ENCODE measurements at regions not wholly inside any gene's neighbourhood (a gene's known extent, or its start where the extent isn't known, plus 50 kb on each side); places are given as distances from the start of the nearest gene placed in this dataset.
"Not testable (repeated sequence)": the region's sequence is repeated elsewhere in the genome, so short reads cannot be mapped to it uniquely, and the experiment has no call there.

- H3K4me3 ChIP-seq (ENCODE audit: low read depth in 1 of 2, low read length in 2 of 2), result no peak overlapping the region
- no peaks in the 10 kb centered on the region for H3K9me3 ChIP-seq (ENCODE audit: control insufficient read depth in 1 of 2, low read length in 2 of 2)
- H3K36me3 ChIP-seq (ENCODE audit: control insufficient read depth in 1 of 2, insufficient read depth in 2 of 2, low read length in 2 of 2), result no peaks in the 10 kb centered on the region
- no peaks in the 10 kb centered on the region for H3K27me3 ChIP-seq (ENCODE audit: low read depth, low read length)
- no peak overlapping the region for H3K27ac ChIP-seq (ENCODE audit: low read length)
- H3K4me1 ChIP-seq (ENCODE audit: control insufficient read depth in 1 of 2, insufficient read depth in 2 of 2, low read length in 2 of 2), result peaks cover 6 to 18% of the 10 kb centered on the region in 2 donors
Observed at GRCh38 chr11:112526699-112527416, 266.2 kb upstream of the PLET1 start.

- Histone ChIP-seq H3K4me1 (ENCODE audit: control insufficient read depth in 1 of 2, insufficient read depth in 2 of 2, low read length in 2 of 2) (peaks cover 6 to 12% of the 10 kb centered on the region in 2 donors), H3K27me3 (ENCODE audit: low read depth, low read length) (no peaks in the 10 kb centered on the region), H3K36me3 (ENCODE audit: control insufficient read depth in 1 of 2, insufficient read depth in 2 of 2, low read length in 2 of 2) (no peaks in the 10 kb centered on the region), H3K4me3 (ENCODE audit: low read depth in 1 of 2, low read length in 2 of 2) (no peak overlapping the region), H3K9me3 (ENCODE audit: control insufficient read depth in 1 of 2, low read length in 2 of 2) (no peaks in the 10 kb centered on the region), H3K27ac (ENCODE audit: low read length) (no peak overlapping the region)
Observed at GRCh38 chr11:112529071-112529470, 268.4 kb upstream of the PLET1 start.

- no peaks in the 10 kb centered on the region for H3K4me1 ChIP-seq (ENCODE audit: control insufficient read depth in 1 of 2, insufficient read depth in 2 of 2, low read length in 2 of 2)
- no peak overlapping the region for H3K4me3 ChIP-seq (ENCODE audit: low read depth in 1 of 2, low read length in 2 of 2)
- no peaks in the 10 kb centered on the region for H3K36me3 ChIP-seq (ENCODE audit: control insufficient read depth in 1 of 2, insufficient read depth in 2 of 2, low read length in 2 of 2)
- H3K27me3 ChIP-seq (ENCODE audit: low read depth, low read length), result no peaks in the 10 kb centered on the region
- no peak overlapping the region for H3K27ac ChIP-seq (ENCODE audit: low read length)
- H3K9me3 ChIP-seq (ENCODE audit: control insufficient read depth in 1 of 2, low read length in 2 of 2), result no peaks in the 10 kb centered on the region
Observed at GRCh38 chr11:112532506-112532905, 271.8 kb upstream of the PLET1 start.

- Histone ChIP-seq H3K9me3 (ENCODE audit: control insufficient read depth in 1 of 2, low read length in 2 of 2) (no peaks in the 10 kb centered on the region), H3K4me3 (ENCODE audit: low read depth in 1 of 2, low read length in 2 of 2) (no peak overlapping the region), H3K4me1 (ENCODE audit: control insufficient read depth in 1 of 2, insufficient read depth in 2 of 2, low read length in 2 of 2) (peaks cover 0 to 3% of the 10 kb centered on the region in 2 donors), H3K36me3 (ENCODE audit: control insufficient read depth in 1 of 2, insufficient read depth in 2 of 2, low read length in 2 of 2) (no peaks in the 10 kb centered on the region), H3K27me3 (ENCODE audit: low read depth, low read length) (no peaks in the 10 kb centered on the region), H3K27ac (ENCODE audit: low read length) (no peak overlapping the region)
Observed at GRCh38 chr11:112533682-112534081, 273.0 kb upstream of the PLET1 start.

GRCh38 chr11:112534208-112534607 is 273.5 kb upstream of the PLET1 start:
- H3K27me3 ChIP-seq (ENCODE audit: low read depth, low read length), result no peaks in the 10 kb centered on the region
- no peak overlapping the region for H3K4me3 ChIP-seq (ENCODE audit: low read depth in 1 of 2, low read length in 2 of 2)

GRCh38 chr11:112537026-112537425 is 276.4 kb upstream of the PLET1 start:
- no peak overlapping the region for H3K27ac ChIP-seq (ENCODE audit: low read length)
- no peaks in the 10 kb centered on the region for H3K36me3 ChIP-seq (ENCODE audit: control insufficient read depth in 1 of 2, insufficient read depth in 2 of 2, low read length in 2 of 2)
- no peaks in the 10 kb centered on the region for H3K27me3 ChIP-seq (ENCODE audit: low read depth, low read length)
- H3K9me3 ChIP-seq (ENCODE audit: control insufficient read depth in 1 of 2, low read length in 2 of 2), result no peaks in the 10 kb centered on the region
- peaks cover 5 to 7% of the 10 kb centered on the region in 2 donors for H3K4me1 ChIP-seq (ENCODE audit: control insufficient read depth in 1 of 2, insufficient read depth in 2 of 2, low read length in 2 of 2)
- H3K4me3 ChIP-seq (ENCODE audit: low read depth in 1 of 2, low read length in 2 of 2), result no peak overlapping the region

More at GRCh38 chr11:112534208-112534607, 273.5 kb upstream of the PLET1 start:
- H3K9me3 ChIP-seq (ENCODE audit: control insufficient read depth in 1 of 2, low read length in 2 of 2), result no peaks in the 10 kb centered on the region
- no peak overlapping the region for H3K27ac ChIP-seq (ENCODE audit: low read length)
- H3K36me3 ChIP-seq (ENCODE audit: control insufficient read depth in 1 of 2, insufficient read depth in 2 of 2, low read length in 2 of 2), result no peaks in the 10 kb centered on the region
- peaks cover 4 to 7% of the 10 kb centered on the region in 2 donors for H3K4me1 ChIP-seq (ENCODE audit: control insufficient read depth in 1 of 2, insufficient read depth in 2 of 2, low read length in 2 of 2)

- Histone ChIP-seq H3K27me3 (ENCODE audit: low read depth, low read length) (no peaks in the 10 kb centered on the region), H3K36me3 (ENCODE audit: control insufficient read depth in 1 of 2, insufficient read depth in 2 of 2, low read length in 2 of 2) (no peaks in the 10 kb centered on the region), H3K27ac (ENCODE audit: low read length) (no peak overlapping the region), H3K4me3 (ENCODE audit: low read depth in 1 of 2, low read length in 2 of 2) (no peak overlapping the region), H3K9me3 (ENCODE audit: control insufficient read depth in 1 of 2, low read length in 2 of 2) (no peaks in the 10 kb centered on the region), H3K4me1 (ENCODE audit: control insufficient read depth in 1 of 2, insufficient read depth in 2 of 2, low read length in 2 of 2) (peaks cover 5 to 7% of the 10 kb centered on the region in 2 donors)
Observed at GRCh38 chr11:112537846-112538330, 277.2 kb upstream of the PLET1 start.

- Histone ChIP-seq H3K27me3 (ENCODE audit: low read depth, low read length) (no peaks in the 10 kb centered on the region), H3K4me3 (ENCODE audit: low read depth in 1 of 2, low read length in 2 of 2) (no peak overlapping the region), H3K36me3 (ENCODE audit: control insufficient read depth in 1 of 2, insufficient read depth in 2 of 2, low read length in 2 of 2) (no peaks in the 10 kb centered on the region), H3K9me3 (ENCODE audit: control insufficient read depth in 1 of 2, low read length in 2 of 2) (no peaks in the 10 kb centered on the region), H3K4me1 (ENCODE audit: control insufficient read depth in 1 of 2, insufficient read depth in 2 of 2, low read length in 2 of 2) (peaks cover 5 to 7% of the 10 kb centered on the region in 2 donors), H3K27ac (ENCODE audit: low read length) (no peak overlapping the region)
Observed at GRCh38 chr11:112538534-112539280, 278.0 kb upstream of the PLET1 start.

GRCh38 chr11:112539281-112539555 is 278.6 kb upstream of the PLET1 start:
- not testable (repeated sequence) for H3K36me3 ChIP-seq (ENCODE audit: control insufficient read depth in 1 of 2, insufficient read depth in 2 of 2, low read length in 2 of 2); H3K27me3 ChIP-seq (ENCODE audit: low read depth, low read length)

GRCh38 chr11:112539741-112540140 is 279.1 kb upstream of the PLET1 start:
- H3K4me3 ChIP-seq (ENCODE audit: low read depth in 1 of 2, low read length in 2 of 2), result no peak overlapping the region
- H3K36me3 ChIP-seq (ENCODE audit: control insufficient read depth in 1 of 2, insufficient read depth in 2 of 2, low read length in 2 of 2), result no peaks in the 10 kb centered on the region
- no peak overlapping the region for H3K27ac ChIP-seq (ENCODE audit: low read length)
- no peaks in the 10 kb centered on the region for H3K27me3 ChIP-seq (ENCODE audit: low read depth, low read length)
- H3K4me1 ChIP-seq (ENCODE audit: control insufficient read depth in 1 of 2, insufficient read depth in 2 of 2, low read length in 2 of 2), result peaks cover 5 to 7% of the 10 kb centered on the region in 2 donors
- no peaks in the 10 kb centered on the region for H3K9me3 ChIP-seq (ENCODE audit: control insufficient read depth in 1 of 2, low read length in 2 of 2)

More at GRCh38 chr11:112539281-112539555, 278.6 kb upstream of the PLET1 start:
- not testable (repeated sequence) for H3K4me3 ChIP-seq (ENCODE audit: low read depth in 1 of 2, low read length in 2 of 2); H3K27ac ChIP-seq (ENCODE audit: low read length); H3K4me1 ChIP-seq (ENCODE audit: control insufficient read depth in 1 of 2, insufficient read depth in 2 of 2, low read length in 2 of 2); H3K9me3 ChIP-seq (ENCODE audit: control insufficient read depth in 1 of 2, low read length in 2 of 2)

- no peaks in the 10 kb centered on the region for H3K9me3 ChIP-seq (ENCODE audit: control insufficient read depth in 1 of 2, low read length in 2 of 2)
- peaks cover 5 to 7% of the 10 kb centered on the region in 2 donors for H3K4me1 ChIP-seq (ENCODE audit: control insufficient read depth in 1 of 2, insufficient read depth in 2 of 2, low read length in 2 of 2)
- no peak overlapping the region for H3K4me3 ChIP-seq (ENCODE audit: low read depth in 1 of 2, low read length in 2 of 2)
- H3K27ac ChIP-seq (ENCODE audit: low read length), result no peak overlapping the region
- no peaks in the 10 kb centered on the region for H3K27me3 ChIP-seq (ENCODE audit: low read depth, low read length)
- no peaks in the 10 kb centered on the region for H3K36me3 ChIP-seq (ENCODE audit: control insufficient read depth in 1 of 2, insufficient read depth in 2 of 2, low read length in 2 of 2)
Observed at GRCh38 chr11:112540261-112540660, 279.6 kb upstream of the PLET1 start.

Measured in muscle layer of duodenum (tissue), 2 donors.